GM19467 (cell line): ENCODE measurements at regions not wholly inside any gene's neighbourhood (a gene's known extent, or its start where the extent isn't known, plus 50 kb on each side); places are given as distances from the start of the nearest gene placed in this dataset.

Source experiments
- ATAC-seq: cut with Tn5 transposase; IDR thresholded peaks from one replicate; pipeline ENCODE4 v1.9.1; 2021; ENCODE audit warnings: mild to moderate bottlenecking, moderate library complexity; ENCODE audit not compliant: unreplicated experiment

- ATAC-seq = no peak
Observed at GRCh38 chr3:65234499-65234898, 546.7 kb upstream of the ADAMTS9 start.

- no peak for ATAC-seq
Observed at GRCh38 chr3:65233561-65233960, 545.8 kb upstream of the ADAMTS9 start.

- no peak for ATAC-seq
Observed at GRCh38 chr3:65231544-65231943, 543.7 kb upstream of the ADAMTS9 start.

- ATAC-seq = no peak
Observed at GRCh38 chr3:65230261-65231139, 542.7 kb upstream of the ADAMTS9 start.

GRCh38 chr3:65226287-65226686, 538.5 kb upstream of the ADAMTS9 start:
- ATAC-seq = no peak

- no peak for ATAC-seq
Observed at GRCh38 chr3:65210026-65210814, 522.4 kb upstream of the ADAMTS9 start.

- no peak for ATAC-seq
Observed at GRCh38 chr3:65202395-65202794, 514.6 kb upstream of the ADAMTS9 start.

GRCh38 chr3:65201926-65202325, 514.1 kb upstream of the ADAMTS9 start:
- ATAC-seq = no peak

- no peak for ATAC-seq
Observed at GRCh38 chr3:65200310-65200970, 512.6 kb upstream of the ADAMTS9 start.

GRCh38 chr3:65196663-65197062, 508.9 kb upstream of the ADAMTS9 start:
- ATAC-seq = no peak

GRCh38 chr3:65195211-65196006, 507.6 kb upstream of the ADAMTS9 start:
- ATAC-seq = no peak

GRCh38 chr3:65194744-65195143, 506.9 kb upstream of the ADAMTS9 start:
- ATAC-seq = no peak

GRCh38 chr3:65194047-65194714, 506.4 kb upstream of the ADAMTS9 start:
- ATAC-seq = no peak

- ATAC-seq = no peak
Observed at GRCh38 chr3:65193531-65193930, 505.7 kb upstream of the ADAMTS9 start.

GRCh38 chr3:65190111-65190510, 502.3 kb upstream of the ADAMTS9 start:
- ATAC-seq = no peak

GRCh38 chr3:65186268-65186667, 498.5 kb upstream of the ADAMTS9 start:
- no peak for ATAC-seq

- no peak for ATAC-seq
Observed at GRCh38 chr3:65182682-65183081, 494.9 kb upstream of the ADAMTS9 start.

- no peak for ATAC-seq
Observed at GRCh38 chr3:65182085-65182484, 494.3 kb upstream of the ADAMTS9 start.

GRCh38 chr3:65181391-65181871, 493.6 kb upstream of the ADAMTS9 start:
- no peak for ATAC-seq

GRCh38 chr3:65178703-65179102, 490.9 kb upstream of the ADAMTS9 start:
- ATAC-seq = no peak
